ENCODE measurements at regions not wholly inside any gene's neighbourhood (a gene's known extent, or its start where the extent isn't known, plus 50 kb on each side); places are given as distances from the start of the nearest gene placed in this dataset.

DNA sequence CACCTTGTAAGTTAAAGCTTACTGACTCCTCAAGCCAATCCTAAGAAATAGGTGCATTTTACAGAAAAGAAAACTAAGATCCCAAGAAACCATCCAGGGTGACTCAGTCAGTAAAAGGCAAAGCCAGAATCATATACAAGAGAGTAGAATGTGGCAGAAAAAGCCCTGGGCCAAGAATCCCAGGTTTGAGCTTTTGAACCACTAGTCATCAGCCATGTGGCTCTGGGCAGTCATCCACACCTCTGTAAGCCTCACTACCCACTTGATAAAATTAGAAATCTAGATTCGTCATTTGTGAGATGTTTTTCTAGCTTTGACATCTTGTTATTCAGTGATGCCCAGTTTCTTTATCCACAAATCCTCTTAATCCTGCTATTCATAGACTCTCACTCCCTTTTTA lies 122.2 kb upstream of the PDE5A start:
- Histone ChIP-seq H3K27me3 (ENCODE audit: control insufficient read depth in 2 of 2, insufficient read depth in 1 of 2, low read length in 1 of 2) (no peaks in the 10 kb centered on the region), H3K36me3 (ENCODE audit: control insufficient read depth in 2 of 2, insufficient read depth in 2 of 2, low read length in 1 of 2) (no peaks in the 10 kb centered on the region), H3K4me1 (ENCODE audit: control insufficient read depth in 2 of 2, insufficient read depth in 2 of 2, low read length in 2 of 2) (no peaks in the 10 kb centered on the region), H3K9me3 (ENCODE audit: control insufficient read depth in 2 of 2, insufficient read depth in 1 of 2, low read length in 1 of 2) (no peaks in the 10 kb centered on the region), H3K4me3 (ENCODE audit: low read length in 2 of 2) (no peak overlapping the region), H3K27ac (ENCODE audit: low read depth in 1 of 2, low read length in 1 of 2) (no peak overlapping the region)
- WGBS, result 45% methylated on average over 1 of the region's 1 CpG
- no peak for DNase-seq (ENCODE audit: low read depth in 6 of 9, low spot score in 9 of 9)

DNA sequence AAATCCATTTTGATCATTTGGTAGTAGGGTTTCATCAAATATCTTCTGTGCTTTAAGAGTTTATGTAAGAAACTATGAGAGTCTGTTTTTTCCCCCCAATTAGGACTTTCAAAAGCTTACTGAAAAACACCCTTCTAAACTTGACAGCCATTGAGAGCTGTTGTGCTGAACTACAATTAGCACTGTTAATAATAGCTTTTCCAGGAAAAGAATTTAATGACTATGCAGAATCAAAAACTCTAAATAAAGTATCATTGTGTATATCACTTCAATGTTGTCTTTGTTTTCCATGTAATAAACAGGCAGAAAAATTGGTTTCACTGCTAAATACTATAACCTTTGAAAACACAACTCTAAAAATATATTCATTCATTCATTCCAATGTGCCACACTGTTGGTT lies 121.4 kb upstream of the PDE5A start:
- Histone ChIP-seq H3K27ac (ENCODE audit: low read depth in 1 of 2, low read length in 1 of 2) (no peak overlapping the region), H3K36me3 (ENCODE audit: control insufficient read depth in 2 of 2, insufficient read depth in 2 of 2, low read length in 1 of 2) (no peaks in the 10 kb centered on the region)

GRCh38 chr4:119748853-119749252 lies 120.2 kb upstream of the PDE5A start:
- Histone ChIP-seq H3K4me3 (ENCODE audit: low read length in 2 of 2) (no peak overlapping the region), H3K4me1 (ENCODE audit: control insufficient read depth in 2 of 2, insufficient read depth in 2 of 2, low read length in 2 of 2) (no peaks in the 10 kb centered on the region), H3K9me3 (ENCODE audit: control insufficient read depth in 2 of 2, insufficient read depth in 1 of 2, low read length in 1 of 2) (no peaks in the 10 kb centered on the region), H3K27ac (ENCODE audit: low read depth in 1 of 2, low read length in 1 of 2) (no peak overlapping the region), H3K27me3 (ENCODE audit: control insufficient read depth in 2 of 2, insufficient read depth in 1 of 2, low read length in 1 of 2) (no peaks in the 10 kb centered on the region), H3K36me3 (ENCODE audit: control insufficient read depth in 2 of 2, insufficient read depth in 2 of 2, low read length in 1 of 2) (no peaks in the 10 kb centered on the region)
- 90% methylated on average over 2 of the region's 2 CpGs for WGBS
- no peak for DNase-seq (ENCODE audit: low read depth in 6 of 9, low spot score in 9 of 9)

More for the DNA sequence above, 121.4 kb upstream of the PDE5A start:
- H3K4me3 ChIP-seq (ENCODE audit: low read length in 2 of 2), result no peak overlapping the region
- no peaks in the 10 kb centered on the region for H3K27me3 ChIP-seq (ENCODE audit: control insufficient read depth in 2 of 2, insufficient read depth in 1 of 2, low read length in 1 of 2)
- H3K9me3 ChIP-seq (ENCODE audit: control insufficient read depth in 2 of 2, insufficient read depth in 1 of 2, low read length in 1 of 2), result no peaks in the 10 kb centered on the region
- no peak for DNase-seq (ENCODE audit: low read depth in 6 of 9, low spot score in 9 of 9)
- H3K4me1 ChIP-seq (ENCODE audit: control insufficient read depth in 2 of 2, insufficient read depth in 2 of 2, low read length in 2 of 2), result no peaks in the 10 kb centered on the region

DNA sequence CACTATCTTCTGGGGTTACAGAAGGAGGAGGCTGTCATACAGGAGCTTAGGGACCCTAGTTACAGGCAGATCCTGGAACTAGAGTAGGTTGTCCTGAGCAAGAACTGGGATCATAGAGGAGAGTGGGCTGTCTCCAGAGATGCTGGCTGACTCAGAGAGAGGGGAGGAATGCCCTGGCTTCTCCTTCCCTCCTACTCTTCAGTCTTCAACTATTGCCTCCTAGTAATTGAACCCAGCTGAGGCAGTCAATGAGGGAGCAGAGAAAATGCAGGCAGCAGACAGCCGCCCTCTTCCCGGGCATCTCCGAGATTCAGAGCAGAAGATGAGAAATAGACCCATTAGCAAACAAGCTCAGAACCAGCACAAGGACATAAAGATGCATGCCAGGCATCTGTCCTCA lies 118.3 kb upstream of the PDE5A start:
- Histone ChIP-seq H3K4me1 (ENCODE audit: control insufficient read depth in 2 of 2, insufficient read depth in 2 of 2, low read length in 2 of 2) (no peaks in the 10 kb centered on the region), H3K4me3 (ENCODE audit: low read length in 2 of 2) (no peak overlapping the region), H3K9me3 (ENCODE audit: control insufficient read depth in 2 of 2, insufficient read depth in 1 of 2, low read length in 1 of 2) (no peaks in the 10 kb centered on the region), H3K36me3 (ENCODE audit: control insufficient read depth in 2 of 2, insufficient read depth in 2 of 2, low read length in 1 of 2) (no peaks in the 10 kb centered on the region), H3K27ac (ENCODE audit: low read depth in 1 of 2, low read length in 1 of 2) (no peak overlapping the region), H3K27me3 (ENCODE audit: control insufficient read depth in 2 of 2, insufficient read depth in 1 of 2, low read length in 1 of 2) (no peaks in the 10 kb centered on the region)
- no peak for DNase-seq (ENCODE audit: low read depth in 6 of 9, low spot score in 9 of 9)
- 94% methylated on average over 3 of the region's 3 CpGs for WGBS

GRCh38 chr4:119745351-119745750 lies 116.7 kb upstream of the PDE5A start:
- 92% methylated on average over 1 of the region's 1 CpG for WGBS
- Histone ChIP-seq H3K27me3 (ENCODE audit: control insufficient read depth in 2 of 2, insufficient read depth in 1 of 2, low read length in 1 of 2) (no peaks in the 10 kb centered on the region), H3K27ac (ENCODE audit: low read depth in 1 of 2, low read length in 1 of 2) (no peak overlapping the region), H3K9me3 (ENCODE audit: control insufficient read depth in 2 of 2, insufficient read depth in 1 of 2, low read length in 1 of 2) (no peaks in the 10 kb centered on the region), H3K4me3 (ENCODE audit: low read length in 2 of 2) (no peak overlapping the region), H3K36me3 (ENCODE audit: control insufficient read depth in 2 of 2, insufficient read depth in 2 of 2, low read length in 1 of 2) (no peaks in the 10 kb centered on the region), H3K4me1 (ENCODE audit: control insufficient read depth in 2 of 2, insufficient read depth in 2 of 2, low read length in 2 of 2) (no peaks in the 10 kb centered on the region)
- no peak for DNase-seq (ENCODE audit: low read depth in 6 of 9, low spot score in 9 of 9)

GRCh38 chr4:119744580-119744979 lies 116.0 kb upstream of the PDE5A start:
- no peak overlapping the region for H3K27ac ChIP-seq (ENCODE audit: low read depth in 1 of 2, low read length in 1 of 2)
- H3K4me1 ChIP-seq (ENCODE audit: control insufficient read depth in 2 of 2, insufficient read depth in 2 of 2, low read length in 2 of 2), result no peaks in the 10 kb centered on the region
- no peaks in the 10 kb centered on the region for H3K27me3 ChIP-seq (ENCODE audit: control insufficient read depth in 2 of 2, insufficient read depth in 1 of 2, low read length in 1 of 2)
- no peaks in the 10 kb centered on the region for H3K9me3 ChIP-seq (ENCODE audit: control insufficient read depth in 2 of 2, insufficient read depth in 1 of 2, low read length in 1 of 2)
- no peak overlapping the region for H3K4me3 ChIP-seq (ENCODE audit: low read length in 2 of 2)
- no peak for DNase-seq (ENCODE audit: low read depth in 6 of 9, low spot score in 9 of 9)
- H3K36me3 ChIP-seq (ENCODE audit: control insufficient read depth in 2 of 2, insufficient read depth in 2 of 2, low read length in 1 of 2), result no peaks in the 10 kb centered on the region
- 71% methylated on average over 3 of the region's 3 CpGs for WGBS

DNA sequence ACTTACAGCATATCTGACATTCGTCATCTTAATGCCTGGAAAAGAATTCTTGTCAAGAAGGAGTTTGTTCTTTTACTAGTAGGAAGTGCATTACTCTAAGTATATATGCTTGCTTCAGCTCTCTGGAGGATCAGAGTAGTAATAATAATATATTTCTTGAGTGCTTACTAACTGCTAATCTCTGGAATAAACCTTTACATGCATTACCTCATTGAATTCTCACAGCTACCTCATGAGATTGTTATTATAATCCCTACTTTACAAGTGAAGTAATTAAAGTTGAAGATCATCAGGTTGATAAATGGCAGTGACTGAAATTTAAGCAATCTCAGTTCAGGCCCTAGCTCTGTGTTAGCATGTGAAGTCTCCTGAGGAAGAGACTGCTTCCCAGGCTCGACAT lies 115.0 kb upstream of the PDE5A start:
- WGBS, result 63% methylated on average over 2 of the region's 2 CpGs
- Histone ChIP-seq H3K9me3 (ENCODE audit: control insufficient read depth in 2 of 2, insufficient read depth in 1 of 2, low read length in 1 of 2) (no peaks in the 10 kb centered on the region), H3K36me3 (ENCODE audit: control insufficient read depth in 2 of 2, insufficient read depth in 2 of 2, low read length in 1 of 2) (no peaks in the 10 kb centered on the region), H3K27ac (ENCODE audit: low read depth in 1 of 2, low read length in 1 of 2) (no peak overlapping the region), H3K4me1 (ENCODE audit: control insufficient read depth in 2 of 2, insufficient read depth in 2 of 2, low read length in 2 of 2) (no peaks in the 10 kb centered on the region), H3K27me3 (ENCODE audit: control insufficient read depth in 2 of 2, insufficient read depth in 1 of 2, low read length in 1 of 2) (no peaks in the 10 kb centered on the region), H3K4me3 (ENCODE audit: low read length in 2 of 2) (no peak overlapping the region)
- no peak for DNase-seq (ENCODE audit: low read depth in 6 of 9, low spot score in 9 of 9)

DNA sequence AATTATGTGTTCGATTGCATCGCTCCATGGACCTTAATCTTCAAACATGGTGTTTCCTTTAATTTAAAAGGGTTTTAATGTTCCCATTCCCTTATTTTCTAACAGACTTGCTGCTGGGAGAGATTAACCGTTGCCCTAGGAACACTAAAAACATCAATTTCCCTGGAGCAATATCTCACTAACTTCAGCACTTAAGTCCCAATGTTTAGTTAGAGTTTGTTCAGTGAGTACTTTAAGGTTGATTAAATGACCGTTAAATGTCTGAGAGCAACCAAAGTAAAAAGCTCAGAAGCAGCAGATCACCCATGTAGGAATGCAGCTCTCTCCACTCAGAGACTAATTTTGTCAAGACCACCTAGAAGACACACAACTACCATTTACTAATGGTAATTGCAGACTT lies 111.2 kb upstream of the PDE5A start:
- Histone ChIP-seq H3K9me3 (ENCODE audit: control insufficient read depth in 2 of 2, insufficient read depth in 1 of 2, low read length in 1 of 2) (no peaks in the 10 kb centered on the region), H3K4me3 (ENCODE audit: low read length in 2 of 2) (no peak overlapping the region), H3K4me1 (ENCODE audit: control insufficient read depth in 2 of 2, insufficient read depth in 2 of 2, low read length in 2 of 2) (no peaks in the 10 kb centered on the region), H3K27ac (ENCODE audit: low read depth in 1 of 2, low read length in 1 of 2) (no peak overlapping the region), H3K27me3 (ENCODE audit: control insufficient read depth in 2 of 2, insufficient read depth in 1 of 2, low read length in 1 of 2) (no peaks in the 10 kb centered on the region), H3K36me3 (ENCODE audit: control insufficient read depth in 2 of 2, insufficient read depth in 2 of 2, low read length in 1 of 2) (no peaks in the 10 kb centered on the region)
- 89% methylated on average over 4 of the region's 4 CpGs for WGBS
- DNase-seq (ENCODE audit: low read depth in 6 of 9, low spot score in 9 of 9), result no peak

- 93% methylated on average over 2 of the region's 2 CpGs for WGBS
- H3K4me1 ChIP-seq (ENCODE audit: control insufficient read depth in 2 of 2, insufficient read depth in 2 of 2, low read length in 2 of 2), result no peaks in the 10 kb centered on the region
- H3K4me3 ChIP-seq (ENCODE audit: low read length in 2 of 2), result no peak overlapping the region
- H3K9me3 ChIP-seq (ENCODE audit: control insufficient read depth in 2 of 2, insufficient read depth in 1 of 2, low read length in 1 of 2), result no peaks in the 10 kb centered on the region
- DNase-seq (ENCODE audit: low read depth in 6 of 9, low spot score in 9 of 9), result no peak
- H3K36me3 ChIP-seq (ENCODE audit: control insufficient read depth in 2 of 2, insufficient read depth in 2 of 2, low read length in 1 of 2), result no peaks in the 10 kb centered on the region
- no peak overlapping the region for H3K27ac ChIP-seq (ENCODE audit: low read depth in 1 of 2, low read length in 1 of 2)
- H3K27me3 ChIP-seq (ENCODE audit: control insufficient read depth in 2 of 2, insufficient read depth in 1 of 2, low read length in 1 of 2), result no peaks in the 10 kb centered on the region
Measured at GRCh38 chr4:119738901-119739300, 110.3 kb upstream of the PDE5A start.

- no peak for DNase-seq (ENCODE audit: low read depth in 6 of 9, low spot score in 9 of 9)
- 94% methylated on average over 2 of the region's 2 CpGs for WGBS
- no peaks in the 10 kb centered on the region for H3K9me3 ChIP-seq (ENCODE audit: control insufficient read depth in 2 of 2, insufficient read depth in 1 of 2, low read length in 1 of 2)
- no peak overlapping the region for H3K27ac ChIP-seq (ENCODE audit: low read depth in 1 of 2, low read length in 1 of 2)
- no peaks in the 10 kb centered on the region for H3K27me3 ChIP-seq (ENCODE audit: control insufficient read depth in 2 of 2, insufficient read depth in 1 of 2, low read length in 1 of 2)
- H3K4me3 ChIP-seq (ENCODE audit: low read length in 2 of 2), result no peak overlapping the region
- H3K4me1 ChIP-seq (ENCODE audit: control insufficient read depth in 2 of 2, insufficient read depth in 2 of 2, low read length in 2 of 2), result no peaks in the 10 kb centered on the region
- no peaks in the 10 kb centered on the region for H3K36me3 ChIP-seq (ENCODE audit: control insufficient read depth in 2 of 2, insufficient read depth in 2 of 2, low read length in 1 of 2)
Measured at GRCh38 chr4:119736559-119736958, 108.0 kb upstream of the PDE5A start.

Data from thymus (tissue), 11 donors.